Adipocyte (in vitro differentiated cells): ENCODE measurements at regions not wholly inside any gene's neighbourhood (a gene's known extent, or its start where the extent isn't known, plus 50 kb on each side); places are given as distances from the start of the nearest gene placed in this dataset.
"Not testable (repeated sequence)": the region's sequence is repeated elsewhere in the genome, so short reads cannot be mapped to it uniquely, and the experiment has no call there.

Experiments used
- DNase-seq: peaks from one replicate; pipeline ENCODE4 v3.0.0-alpha.2; 2015; ENCODE audit warnings: low read depth
- H3K27me3 ChIP-seq: replicated peaks from 2 replicates; pipeline ENCODE4 v1.7.0; 2013; ENCODE audit warnings: mild to moderate bottlenecking, low read length, moderate library complexity; ENCODE audit not compliant: control insufficient read depth, insufficient read depth
- H3K36me3 ChIP-seq: 2 replicates; pipeline ENCODE4 v1.7.0; 2013; ENCODE audit warnings: low read length, mild to moderate bottlenecking, moderate library complexity; ENCODE audit not compliant: control insufficient read depth, insufficient read depth, severe bottlenecking
- H3K4me1 ChIP-seq: 2 replicates; pipeline ENCODE4 v1.7.0; 2013; ENCODE audit warnings: mild to moderate bottlenecking, low read length, moderate library complexity; ENCODE audit not compliant: control insufficient read depth, insufficient read depth
- H3K4me3 ChIP-seq: 2 replicates; pipeline ENCODE4 v1.7.0; 2013; ENCODE audit warnings: mild to moderate bottlenecking, low read length, moderate library complexity
- H3K9ac ChIP-seq: 2 replicates; pipeline ENCODE4 v1.7.0; 2013; ENCODE audit warnings: mild to moderate bottlenecking, low read length, moderate library complexity
- H3K9me3 ChIP-seq: 2 replicates; pipeline ENCODE4 v1.7.0; 2013; ENCODE audit warnings: mild to moderate bottlenecking, low read length, moderate library complexity; ENCODE audit not compliant: control insufficient read depth

DNA sequence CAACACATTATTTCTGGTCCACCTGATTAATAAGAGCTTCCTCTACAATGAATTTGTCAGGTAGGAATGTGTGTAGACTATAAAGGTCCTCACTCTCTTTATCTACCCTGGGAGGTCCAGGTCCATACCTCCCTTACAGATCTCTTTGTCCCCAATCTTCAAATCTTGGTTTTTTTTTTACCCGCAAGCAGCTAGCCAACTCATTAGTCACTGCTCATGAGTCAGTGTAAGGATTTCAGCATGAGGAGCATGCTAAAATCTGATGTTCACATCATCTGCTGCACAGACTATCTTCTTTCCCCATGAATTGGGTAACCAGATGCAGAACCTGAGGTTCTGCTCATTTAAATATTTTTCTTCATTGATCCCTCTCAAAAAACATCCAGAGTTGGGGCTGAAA lies 397.0 kb upstream of the ISX start:
- no peak overlapping the region for H3K9ac ChIP-seq
- H3K4me3 ChIP-seq = no peak overlapping the region
- H3K36me3 ChIP-seq = no peaks in the 10 kb centered on the region
- DNase-seq = no peak
- H3K27me3 ChIP-seq = no peaks in the 10 kb centered on the region
- H3K9me3 ChIP-seq = no peaks in the 10 kb centered on the region
- H3K4me1 ChIP-seq = no peaks in the 10 kb centered on the region

DNA sequence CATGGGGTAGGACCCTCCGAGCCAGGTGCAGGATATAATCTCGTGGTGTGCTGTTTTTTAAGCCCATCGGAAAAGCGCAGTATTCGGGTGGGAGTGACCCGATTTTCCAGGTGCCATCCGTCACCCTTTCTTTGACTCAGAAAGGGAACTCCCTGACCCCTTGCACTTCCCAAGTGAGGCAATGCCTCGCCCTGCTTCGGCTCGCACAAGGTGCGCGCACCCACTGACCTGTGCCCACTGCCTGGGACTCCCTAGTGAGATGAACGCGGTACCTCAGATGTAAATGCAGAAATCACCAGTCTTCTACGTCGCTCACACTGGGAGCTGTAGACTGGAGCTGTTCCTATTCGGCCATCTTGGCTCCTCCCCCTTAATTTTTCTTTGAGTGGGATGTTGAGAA lies 382.9 kb upstream of the ISX start:
- not testable (repeated sequence) for H3K27me3 ChIP-seq, H3K4me3 ChIP-seq, H3K4me1 ChIP-seq, DNase-seq, H3K36me3 ChIP-seq, H3K9ac ChIP-seq, H3K9me3 ChIP-seq

DNA sequence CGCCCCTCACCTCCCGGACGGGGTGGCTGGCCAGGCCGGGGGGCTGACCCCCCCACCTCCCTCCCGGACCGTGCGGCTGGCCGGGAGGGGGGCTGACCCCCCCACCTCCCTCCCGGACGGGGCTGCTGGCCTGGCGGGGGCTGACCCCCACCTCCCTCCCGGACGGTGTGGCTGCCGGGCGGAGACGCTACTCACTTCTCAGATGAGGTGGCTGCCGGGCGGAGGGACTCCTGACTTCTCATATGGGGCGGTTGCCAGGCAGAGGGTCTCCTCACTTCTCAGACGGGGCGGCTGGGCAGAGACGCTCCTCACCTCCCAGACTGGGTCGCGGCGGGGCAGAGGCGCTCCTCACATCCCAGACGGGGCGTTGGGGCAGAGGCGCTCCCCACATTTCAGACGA lies 381.7 kb upstream of the ISX start:
- not testable (repeated sequence) for H3K36me3 ChIP-seq, H3K4me1 ChIP-seq, H3K27me3 ChIP-seq, H3K4me3 ChIP-seq, H3K9me3 ChIP-seq, H3K9ac ChIP-seq, DNase-seq

DNA sequence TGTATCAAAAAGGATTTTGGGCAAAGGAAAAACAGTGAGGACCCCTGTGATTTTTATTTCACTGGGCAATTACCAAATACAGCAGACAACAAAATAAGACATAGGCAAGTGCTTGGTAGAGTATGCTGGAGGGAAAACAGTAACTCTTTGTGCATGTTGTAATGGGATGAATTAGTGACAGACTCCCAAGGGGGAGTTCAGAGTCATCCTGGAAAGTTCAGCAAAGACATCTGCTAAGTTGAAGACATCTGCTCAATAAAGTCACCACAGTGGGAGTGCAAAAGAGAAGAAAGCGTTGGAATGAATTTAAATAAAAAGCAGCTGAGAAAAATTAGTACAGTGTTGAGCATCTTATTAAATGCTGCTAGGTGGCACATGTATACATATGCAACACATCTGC lies 378.8 kb upstream of the ISX start:
- Histone ChIP-seq H3K4me1 (no peaks in the 10 kb centered on the region), H3K36me3 (no peaks in the 10 kb centered on the region), H3K4me3 (no peak overlapping the region), H3K27me3 (no peaks in the 10 kb centered on the region), H3K9ac (no peak overlapping the region), H3K9me3 (no peaks in the 10 kb centered on the region)
- no peak for DNase-seq

DNA sequence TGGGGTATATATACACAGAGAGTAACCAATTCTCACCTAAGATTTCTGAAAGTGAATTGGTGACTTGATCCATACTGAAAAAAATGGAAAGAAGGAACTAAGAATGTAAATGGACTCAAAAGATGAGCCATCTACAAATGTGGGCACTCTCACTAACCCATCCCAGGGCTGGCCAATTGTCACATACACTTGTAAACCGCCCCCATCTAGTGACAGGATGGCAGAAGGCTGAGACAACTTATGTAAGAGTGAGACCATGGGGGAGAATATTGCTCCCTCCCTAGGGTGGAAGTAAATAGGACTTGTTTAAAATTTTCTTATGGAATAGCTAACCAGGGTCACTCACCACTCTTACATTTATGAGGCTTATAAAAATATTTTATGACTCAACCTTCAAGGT lies 377.1 kb upstream of the ISX start:
- no peaks in the 10 kb centered on the region for H3K9me3 ChIP-seq
- no peaks in the 10 kb centered on the region for H3K27me3 ChIP-seq
- DNase-seq = no peak
- H3K4me1 ChIP-seq = no peaks in the 10 kb centered on the region
- no peak overlapping the region for H3K9ac ChIP-seq
- H3K36me3 ChIP-seq = no peaks in the 10 kb centered on the region
- H3K4me3 ChIP-seq = no peak overlapping the region

DNA sequence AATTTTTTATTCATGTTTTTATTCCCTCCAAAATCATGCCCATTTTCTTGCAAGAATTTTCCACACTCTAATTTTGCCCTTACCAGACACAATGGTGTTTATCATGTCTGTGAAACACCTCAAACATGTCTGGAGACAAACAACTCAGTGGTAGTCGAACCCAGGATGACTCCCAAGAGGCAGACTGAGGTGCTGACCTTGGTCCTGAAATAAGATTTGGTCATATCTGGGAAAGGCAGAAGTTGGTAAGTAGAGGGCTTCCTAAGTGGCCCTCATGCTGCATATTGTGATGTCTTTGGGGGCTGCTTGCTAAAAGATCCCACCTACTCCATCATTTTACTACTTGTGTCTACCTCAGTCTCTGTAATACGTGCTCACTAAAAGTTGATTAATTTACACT lies 369.4 kb upstream of the ISX start:
- Histone ChIP-seq H3K4me3 (no peak overlapping the region), H3K4me1 (no peaks in the 10 kb centered on the region), H3K27me3 (no peaks in the 10 kb centered on the region), H3K9ac (no peak overlapping the region), H3K36me3 (no peaks in the 10 kb centered on the region), H3K9me3 (no peaks in the 10 kb centered on the region)
- DNase-seq = no peak

DNA sequence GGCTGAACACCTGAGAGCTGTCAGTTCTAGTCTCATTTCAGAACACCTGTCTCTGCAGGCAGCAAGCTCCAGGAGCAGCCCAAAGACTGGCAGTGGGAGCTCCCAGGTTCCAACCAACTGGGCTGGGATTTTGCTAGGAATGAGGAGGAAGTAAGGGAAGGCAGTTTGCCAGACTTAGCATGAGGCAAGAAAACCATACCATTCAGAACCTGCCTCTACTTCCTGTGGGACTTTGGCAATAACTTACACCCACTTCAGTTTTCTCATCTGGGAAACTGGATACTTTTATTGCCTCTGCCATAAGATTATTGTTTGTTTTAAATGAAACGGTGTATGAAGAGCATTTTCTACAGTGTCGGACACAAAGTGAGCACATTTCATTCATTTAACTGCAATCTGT lies 363.7 kb upstream of the ISX start:
- no peak overlapping the region for H3K9ac ChIP-seq
- no peaks in the 10 kb centered on the region for H3K36me3 ChIP-seq
- no peak overlapping the region for H3K4me3 ChIP-seq
- H3K9me3 ChIP-seq = peaks cover 8% of the 10 kb centered on the region
- DNase-seq = no peak
- H3K4me1 ChIP-seq = no peaks in the 10 kb centered on the region
- no peaks in the 10 kb centered on the region for H3K27me3 ChIP-seq

DNA sequence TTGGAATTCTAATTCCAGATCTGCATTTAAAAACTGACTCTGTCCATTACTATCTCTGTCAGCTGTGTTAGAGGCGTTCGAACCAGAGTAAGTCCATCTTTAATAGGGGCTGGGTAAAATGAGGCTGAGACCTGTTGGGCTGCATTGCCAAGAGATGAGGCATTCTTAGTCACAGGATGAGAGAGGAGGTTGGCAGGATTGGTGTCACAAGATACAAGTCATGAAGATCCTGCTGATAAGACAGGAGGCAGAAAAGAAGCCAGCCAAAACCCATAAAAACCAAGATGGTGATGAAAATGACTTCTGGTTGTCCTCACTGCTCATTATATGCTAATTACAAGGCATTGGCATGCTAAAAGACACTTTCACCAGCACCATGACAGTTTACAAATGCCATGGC lies 356.3 kb upstream of the ISX start:
- Histone ChIP-seq H3K9me3 (peaks cover 8% of the 10 kb centered on the region), H3K9ac (no peak overlapping the region), H3K27me3 (no peaks in the 10 kb centered on the region), H3K4me1 (no peaks in the 10 kb centered on the region), H3K36me3 (no peaks in the 10 kb centered on the region), H3K4me3 (no peak overlapping the region)
- DNase-seq = no peak

DNA sequence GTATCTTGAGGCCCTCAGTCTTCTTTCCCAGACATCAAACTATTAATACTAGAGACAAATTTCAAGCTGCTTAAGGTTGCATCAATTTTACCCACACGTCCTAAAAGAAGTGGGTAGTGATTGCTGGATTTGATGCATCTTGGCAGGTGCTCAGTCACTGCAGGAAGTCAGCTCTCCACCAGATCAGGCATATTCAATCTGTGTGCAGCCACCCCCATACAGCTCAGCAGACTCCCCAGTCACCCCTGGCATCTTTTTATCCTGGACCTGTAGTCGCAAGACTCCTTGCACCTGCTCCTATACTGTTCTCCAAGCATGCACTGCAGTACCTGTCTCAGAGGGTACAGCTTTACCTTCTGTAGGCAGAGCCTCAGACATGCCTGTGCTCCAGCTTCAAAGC lies 343.1 kb upstream of the ISX start:
- H3K9me3 ChIP-seq = peaks cover 8% of the 10 kb centered on the region
- no peak overlapping the region for H3K4me3 ChIP-seq
- DNase-seq = no peak
- H3K4me1 ChIP-seq = no peaks in the 10 kb centered on the region
- no peak overlapping the region for H3K9ac ChIP-seq
- H3K36me3 ChIP-seq = no peaks in the 10 kb centered on the region
- H3K27me3 ChIP-seq = no peaks in the 10 kb centered on the region

DNA sequence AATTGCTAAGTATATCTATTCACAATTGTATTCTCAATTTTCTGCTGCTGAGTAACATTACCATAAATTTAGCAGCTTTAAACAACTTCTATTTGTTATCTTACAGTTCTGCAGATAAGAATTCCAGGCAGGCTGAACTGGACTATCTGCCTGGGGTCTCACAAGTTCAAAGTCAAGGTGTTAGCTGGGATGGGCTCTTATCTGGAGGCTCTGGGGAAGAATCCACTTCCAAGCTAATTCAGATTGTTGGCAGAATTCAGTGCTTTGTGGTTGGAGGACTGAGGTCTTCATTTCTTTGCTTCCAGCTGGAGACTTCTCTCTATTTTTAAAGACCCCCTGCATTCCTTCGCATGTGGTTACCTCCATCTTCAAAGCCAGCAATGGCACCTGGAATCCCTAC lies 329.9 kb upstream of the ISX start:
- H3K9ac ChIP-seq = no peak overlapping the region
- H3K36me3 ChIP-seq = no peaks in the 10 kb centered on the region
- H3K27me3 ChIP-seq = no peaks in the 10 kb centered on the region
- peaks cover 17% of the 10 kb centered on the region for H3K9me3 ChIP-seq
- no peak for DNase-seq
- no peaks in the 10 kb centered on the region for H3K4me1 ChIP-seq
- no peak overlapping the region for H3K4me3 ChIP-seq

DNA sequence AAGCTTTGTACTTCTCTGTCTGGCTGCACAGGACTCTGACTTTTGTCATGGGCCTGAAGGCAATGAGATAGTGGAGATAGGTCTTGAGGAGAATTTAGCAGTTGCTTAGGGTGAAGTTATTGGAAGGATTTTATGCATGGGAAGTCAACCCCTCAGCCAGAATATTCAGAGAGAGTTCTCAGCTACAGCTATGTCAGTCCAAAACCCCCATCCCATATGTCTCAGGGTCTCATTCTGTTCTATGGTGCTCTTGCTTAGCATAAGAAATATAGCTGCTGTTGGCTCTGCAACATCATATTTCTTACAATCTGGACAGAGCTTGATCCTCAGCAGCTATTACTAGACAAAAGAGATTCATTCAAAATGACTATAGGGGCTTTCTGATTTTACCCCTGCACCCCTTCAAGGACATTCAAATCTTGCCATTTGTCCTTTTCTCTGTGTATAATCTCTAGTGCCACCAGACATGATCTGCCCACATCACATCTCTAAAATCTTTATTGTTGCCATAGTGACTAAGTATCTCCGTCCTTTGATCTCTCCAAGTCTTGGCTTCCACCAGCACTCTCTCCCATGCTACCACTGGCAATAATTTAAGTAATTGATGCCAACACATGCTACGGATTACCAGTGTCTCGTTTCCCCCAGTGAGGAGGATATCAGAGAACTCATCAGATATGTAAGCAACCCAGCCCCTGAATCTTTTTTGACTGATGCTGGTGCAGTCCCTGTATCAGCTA lies 327.1 kb upstream of the ISX start:
- peaks cover 14% of the 10 kb centered on the region for H3K9me3 ChIP-seq
- H3K27me3 ChIP-seq = no peaks in the 10 kb centered on the region
- no peak for DNase-seq
- no peak overlapping the region for H3K9ac ChIP-seq
- no peaks in the 10 kb centered on the region for H3K4me1 ChIP-seq
- H3K36me3 ChIP-seq = no peaks in the 10 kb centered on the region
- H3K4me3 ChIP-seq = no peak overlapping the region

DNA sequence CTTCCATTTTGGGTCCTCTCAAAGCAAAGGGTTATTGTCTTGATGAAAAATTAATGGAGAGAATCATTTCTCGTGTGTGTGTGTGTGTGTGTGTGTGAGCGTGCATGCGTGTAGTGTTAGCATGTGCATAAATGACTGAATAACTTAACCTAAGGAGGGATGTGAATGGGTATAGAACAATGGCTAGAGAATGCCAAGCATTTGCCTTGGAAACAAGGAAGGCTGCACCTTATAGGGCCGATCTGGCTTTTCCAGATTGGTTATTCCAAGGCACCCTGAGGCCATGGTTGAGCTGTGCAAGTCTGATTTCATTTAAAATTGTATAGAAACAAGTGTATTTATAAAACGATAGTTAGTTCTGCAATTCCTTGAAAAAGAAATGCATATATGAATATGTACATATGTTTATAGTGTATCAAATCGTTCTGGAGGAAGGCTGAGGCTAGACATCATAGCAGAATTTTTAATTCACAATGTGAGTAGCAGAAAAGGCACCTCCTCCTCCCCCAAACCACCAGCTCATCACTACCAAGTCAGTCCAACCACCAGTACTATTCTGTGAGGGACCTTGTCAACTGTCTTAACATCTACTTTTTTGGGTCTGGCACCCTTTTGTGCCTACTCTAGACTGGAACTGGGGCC lies 322.7 kb upstream of the ISX start:
- Histone ChIP-seq H3K27me3 (no peaks in the 10 kb centered on the region), H3K36me3 (no peaks in the 10 kb centered on the region), H3K4me3 (no peak overlapping the region), H3K9ac (no peak overlapping the region), H3K4me1 (no peaks in the 10 kb centered on the region), H3K9me3 (no peaks in the 10 kb centered on the region)
- DNase-seq = no peak
